B cell (primary cell): ENCODE measurements at regions not wholly inside any gene's neighbourhood (a gene's known extent, or its start where the extent isn't known, plus 50 kb on each side); places are given as distances from the start of the nearest gene placed in this dataset.

ENCODE experiments used
- ATAC-seq: fragments of 200-7000 bp; cut with Tn5 transposase; one replicate; pipeline ENCODE4 v1.10.0; 2021; ENCODE audit warnings: low read depth, mild to moderate bottlenecking, moderate number of reproducible peaks, moderate library complexity
- CTCF ChIA-PET: fragments of 350-600 bp; sonication (Branson Sonifier 250); formaldehyde crosslinking; loops from one replicate; lab custom pipeline; 2021; ENCODE audit warnings: antibody characterized with exemption, inconsistent platforms; lab: Charles Lee
- POLR2A ChIA-PET: fragments of 350-600 bp; sonication (Branson Sonifier 250); formaldehyde crosslinking; loops from one replicate; lab custom pipeline; 2021; ENCODE audit warnings: antibody characterized with exemption; lab: Charles Lee
- DNase-seq: peaks from one replicate; pipeline ENCODE4 v3.0.0; 2013
- H2AFZ ChIP-seq: 2 replicates; pipeline ENCODE4 v1.6.1; 2012; ENCODE audit warnings: mild to moderate bottlenecking, low read depth, low read length; ENCODE audit not compliant: insufficient read depth, poor library complexity, severe bottlenecking
- H3K27ac ChIP-seq, 2 donors: 1 replicate in 1 of 2; 2 replicates in 1 of 2; pipeline ENCODE4 v1.5.1; 2012 to 2013; ENCODE audit warnings: low read length in 2 of 2, mild to moderate bottlenecking in 2 of 2, moderate library complexity in 1 of 2
- H3K27me3 ChIP-seq, 4 experiments: fragments of 200-600 bp in 1 of 4; sonication (generic) in 1 of 4; replicated peaks in 1 of 4; 1 replicate in 2 of 4; 2 replicates in 2 of 4; pipeline versions ENCODE4 v1.6.1 to v1.7.0; 2013 to 2016; ENCODE audit warnings: low read length in 3 of 4, mild to moderate bottlenecking in 2 of 4, mixed read lengths in 1 of 4, moderate library complexity in 1 of 4; ENCODE audit not compliant: insufficient read depth in 4 of 4, control insufficient read depth in 3 of 4; ENCODE audit errors: control extremely low read depth in 1 of 4
- H3K36me3 ChIP-seq, 2 experiments: replicated peaks in 1 of 2; 1 replicate in 1 of 2; 2 replicates in 1 of 2; pipeline versions ENCODE4 v1.6.1 to v1.7.1; 2013; ENCODE audit warnings: low read length in 1 of 2; ENCODE audit not compliant: insufficient read depth in 2 of 2, control insufficient read depth in 1 of 2; ENCODE audit errors: control extremely low read depth in 1 of 2, extremely low read depth in 1 of 2
- H3K4me1 ChIP-seq, 2 donors: fragments of 200-600 bp in 1 of 2; sonication (generic) in 1 of 2; 1 replicate in 1 of 2; 2 replicates in 1 of 2; pipeline versions ENCODE4 v1.5.1 to v1.6.1; 2013 to 2017; ENCODE audit warnings: low read length in 2 of 2; ENCODE audit not compliant: control insufficient read depth in 2 of 2, insufficient read depth in 2 of 2
- H3K4me2 ChIP-seq: replicated peaks from 2 replicates; pipeline ENCODE3; 2012; ENCODE audit warnings: mild to moderate bottlenecking, low read depth, low read length; ENCODE audit not compliant: poor library complexity, severe bottlenecking
- H3K4me3 ChIP-seq, 5 experiments: fragments of 200-600 bp in 1 of 5; sonication (generic) in 1 of 5; 1 replicate in 3 of 5; 2 replicates in 2 of 5; pipeline versions ENCODE4 v1.5.1 to v1.7.0; 2011 to 2016; ENCODE audit warnings: low read length in 4 of 5, mild to moderate bottlenecking in 4 of 5, low read depth in 2 of 5, control low read depth in 1 of 5, moderate library complexity in 1 of 5; ENCODE audit not compliant: insufficient read depth in 1 of 5; ENCODE audit errors: control extremely low read depth in 1 of 5, extremely low read depth in 1 of 5
- H3K79me2 ChIP-seq: fragments of 200-600 bp; sonication (generic); one replicate; pipeline ENCODE4 v1.6.0; 2016; ENCODE audit warnings: low read length; ENCODE audit not compliant: control insufficient read depth, insufficient read depth
- H3K9ac ChIP-seq: fragments of 200-600 bp; sonication (generic); 2 replicates; pipeline ENCODE4 v1.6.1; 2017; ENCODE audit warnings: mild to moderate bottlenecking, low read length, moderate library complexity
- H3K9me3 ChIP-seq, 3 donors: one replicate each; pipeline versions ENCODE4 v1.6.1 to v1.7.1; 2013; ENCODE audit warnings: low read length in 2 of 3; ENCODE audit not compliant: control insufficient read depth in 2 of 3, insufficient read depth in 1 of 3; ENCODE audit errors: control extremely low read depth in 1 of 3
- H4K20me1 ChIP-seq: 2 replicates; pipeline ENCODE4 v1.6.0; 2012; ENCODE audit warnings: mild to moderate bottlenecking, low read length; ENCODE audit not compliant: insufficient read depth, control insufficient read depth, poor library complexity, severe bottlenecking
- H3K27ac Mint-ChIP-seq: one replicate; pipeline ENCODE4 v1.8.0; 2021; ENCODE audit warnings: mixed read lengths
- H3K27me3 Mint-ChIP-seq: one replicate; pipeline ENCODE4 v1.8.0; 2021; ENCODE audit warnings: mixed read lengths
- H3K4me1 Mint-ChIP-seq: one replicate; pipeline ENCODE4 v1.8.0; 2021; ENCODE audit warnings: mixed read lengths
- H3K4me3 Mint-ChIP-seq: one replicate; pipeline ENCODE4 v1.8.0; 2021; ENCODE audit warnings: mixed read lengths
- H3K9me3 Mint-ChIP-seq: one replicate; pipeline ENCODE4 v1.8.0; 2022; ENCODE audit warnings: mixed read lengths; ENCODE audit not compliant: insufficient read depth
- CTCF ChIP-seq: fragments of 200-600 bp; IDR thresholded peaks from one replicate; pipeline ENCODE4 v1.8.0; 2022; ENCODE audit warnings: antibody characterized with exemption, mild to moderate bottlenecking
- EZH2 ChIP-seq: IDR thresholded peaks from 2 replicates; pipeline ENCODE4 v1.6.1; 2012; ENCODE audit warnings: borderline replicate concordance, low read depth, mild to moderate bottlenecking, moderate library complexity, low read length; ENCODE audit not compliant: insufficient read depth, poor library complexity, severe bottlenecking
- WGBS: methylation state at CpG from one replicate; pipeline ENCODE4 v1.1.5; 2013; ENCODE audit warnings: missing lambda C conversion rate; ENCODE audit not compliant: insufficient coverage; 5-methylcytosine and 5-hydroxymethylcytosine counted together
- intact Hi-C: fragments of 100-400 bp; cut with micrococcal nuclease; formaldehyde crosslinking; loops from one replicate; pipeline ENCODE4 v1.10.0; 2022

DNA sequence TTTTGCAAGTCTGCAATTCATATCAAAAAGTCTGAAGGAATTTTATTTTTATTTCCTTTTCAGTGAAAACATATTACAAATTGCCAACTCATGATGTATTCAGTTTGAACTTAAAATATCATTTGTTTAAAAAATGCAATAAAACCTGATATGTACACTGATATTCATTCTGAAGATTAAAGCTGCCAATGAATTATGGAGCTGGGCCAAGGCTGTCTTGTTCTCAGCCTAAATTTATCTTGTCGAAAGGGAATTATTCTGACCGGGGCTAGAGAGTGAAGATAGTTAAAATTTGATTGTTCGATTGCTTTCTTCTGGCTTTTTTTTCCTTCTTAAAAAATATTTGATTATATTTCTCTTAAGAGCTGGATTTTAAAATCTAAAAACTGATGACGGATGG is 54.0 kb upstream of the RBFOX1 start:
- no peaks in the 10 kb centered on the region for H3K79me2 ChIP-seq
- no peaks in the 10 kb centered on the region for H3K4me1 ChIP-seq
- Mint-ChIP-seq H3K4me1 (no peaks in the 10 kb centered on the region), H3K9me3 (no peaks in the 10 kb centered on the region), H3K27me3 (no peaks in the 10 kb centered on the region), H3K4me3 (no peak overlapping the region), H3K27ac (no peak overlapping the region)
- no peak overlapping the region for H3K4me3 ChIP-seq
- H3K27me3 ChIP-seq, result no peaks in the 10 kb centered on the region
- no peak for TF ChIP-seq CTCF
- TF ChIP-seq EZH2, result no peak
- no CpG with 5 or more reads among the region's 4 CpGs for WGBS
- no peaks in the 10 kb centered on the region for H4K20me1 ChIP-seq
- H3K9ac ChIP-seq, result no peak overlapping the region
- DNase-seq (no peak), ATAC-seq (no peak)
- CTCF ChIA-PET, result interaction anchor here (1.4 kb wide), 1 partner anchor 10 kb away, joined by 3 read pairs; no protein-coding TSS in a partner anchor
- no peak overlapping the region for H2AFZ ChIP-seq
- POLR2A ChIA-PET, result no interaction called here
- H3K9me3 ChIP-seq, result no peaks in the 10 kb centered on the region
- H3K27ac ChIP-seq, result no peak overlapping the region
- no peak overlapping the region for H3K4me2 ChIP-seq
- intact Hi-C loops, result no loop called here
- H3K36me3 ChIP-seq, result no peaks in the 10 kb centered on the region

DNA sequence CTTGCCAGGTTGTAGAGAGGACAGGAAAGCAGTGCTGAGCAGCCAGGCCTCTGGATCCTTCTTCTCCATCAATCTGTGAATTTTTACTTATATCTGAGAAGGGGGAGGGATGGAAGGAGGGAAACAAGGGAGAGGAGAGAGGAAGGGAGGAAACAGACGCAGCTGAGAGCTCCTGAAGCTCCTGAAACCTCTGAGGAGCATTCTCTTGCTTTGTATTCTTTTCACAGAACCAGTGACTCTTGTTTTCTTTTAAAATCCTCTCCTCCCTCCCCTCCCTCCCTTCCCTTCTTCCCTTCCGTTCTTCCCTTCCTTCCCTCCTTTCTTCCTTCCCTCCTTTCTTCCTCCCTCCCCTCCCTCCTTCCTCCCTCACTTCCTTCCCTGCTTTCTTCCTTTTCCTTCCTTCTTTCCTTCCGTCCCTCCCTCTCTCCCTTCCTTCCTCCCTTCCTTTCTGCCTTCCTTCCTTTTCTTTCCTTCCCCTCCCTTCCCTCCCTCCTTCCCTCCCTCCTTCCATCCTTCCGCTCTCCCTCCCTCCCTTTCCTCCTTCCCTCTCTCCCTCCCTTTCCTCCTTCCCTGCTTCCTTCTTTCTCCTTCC is 60.0 kb upstream of the RBFOX1 start:
- DNase-seq, result no peak
- Histone ChIP-seq H3K9me3 (no peaks in the 10 kb centered on the region), H2AFZ (no peak overlapping the region), H3K27ac (no peak overlapping the region), H3K4me2 (no peak overlapping the region), H4K20me1 (no peaks in the 10 kb centered on the region), H3K4me3 (no peak overlapping the region), H3K4me1 (no peaks in the 10 kb centered on the region), H3K79me2 (no peaks in the 10 kb centered on the region), H3K36me3 (no peaks in the 10 kb centered on the region), H3K9ac (no peak overlapping the region), H3K27me3 (no peaks in the 10 kb centered on the region)
- intact Hi-C loops, result no loop called here
- no peak for ATAC-seq
- WGBS, result 77% methylated on average over 3 of the region's 4 CpGs
- ChIA-PET POLR2A (no interaction called here), CTCF (no interaction called here)
- H3K27ac Mint-ChIP-seq, result no peak overlapping the region
- H3K4me3 Mint-ChIP-seq, result no peak overlapping the region
- no peaks in the 10 kb centered on the region for H3K27me3 Mint-ChIP-seq
- no peaks in the 10 kb centered on the region for H3K4me1 Mint-ChIP-seq
- TF ChIP-seq CTCF (no peak), EZH2 (no peak)
- no peaks in the 10 kb centered on the region for H3K9me3 Mint-ChIP-seq
